ENCODE measurements at regions not wholly inside any gene's neighbourhood (a gene's known extent, or its start where the extent isn't known, plus 50 kb on each side); places are given as distances from the start of the nearest gene placed in this dataset.
"Not testable (repeated sequence)": the region's sequence is repeated elsewhere in the genome, so short reads cannot be mapped to it uniquely, and the experiment has no call there.

DNA sequence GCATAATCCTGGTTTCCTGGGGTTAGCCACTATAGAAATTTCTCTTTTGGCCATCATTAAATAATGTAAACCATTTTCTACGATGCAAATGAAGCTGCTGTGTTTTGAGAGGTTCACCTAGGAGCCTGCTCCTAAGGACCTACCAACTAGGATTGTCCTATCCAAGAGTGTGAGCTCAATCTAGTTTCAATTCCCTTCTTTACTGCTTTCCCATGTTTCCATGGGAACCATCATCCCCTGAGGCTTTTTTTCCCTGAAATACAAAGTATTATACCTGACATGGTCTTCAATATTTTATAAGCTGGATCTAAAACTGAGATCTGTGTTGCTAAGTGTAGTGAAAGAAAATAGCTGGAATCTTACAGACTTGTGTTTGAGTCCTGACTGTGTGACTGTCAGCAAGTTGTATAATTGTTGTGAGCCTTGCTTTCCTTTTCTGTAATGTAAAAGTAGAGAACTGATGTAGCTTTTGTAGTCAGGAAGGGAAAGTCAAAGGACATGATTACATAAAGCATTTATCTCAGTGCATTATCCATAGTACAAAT, 453.2 kb downstream of the PRR16 start:
- DNase-seq (ENCODE audit: low spot score) = no peak

DNA sequence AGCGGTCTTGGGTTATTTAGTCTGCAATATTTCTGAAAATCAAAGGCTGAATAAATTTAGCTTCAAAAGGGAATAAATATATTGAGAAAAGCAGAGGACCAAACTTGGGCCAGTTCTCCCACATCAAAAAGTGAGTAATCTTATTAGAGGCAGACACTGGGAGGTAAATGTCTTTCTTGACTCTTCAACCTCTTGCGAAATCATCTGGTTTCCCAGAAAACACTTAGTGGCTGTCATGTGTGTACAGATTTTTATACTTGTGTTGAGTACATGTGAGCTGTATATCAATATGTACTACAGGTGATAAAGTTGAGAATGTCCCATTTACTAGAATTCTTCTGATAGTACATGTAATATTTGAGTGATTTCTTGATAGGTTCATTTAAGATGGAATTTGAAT, 454.9 kb downstream of the PRR16 start:
- no peak for DNase-seq (ENCODE audit: low spot score)

DNA sequence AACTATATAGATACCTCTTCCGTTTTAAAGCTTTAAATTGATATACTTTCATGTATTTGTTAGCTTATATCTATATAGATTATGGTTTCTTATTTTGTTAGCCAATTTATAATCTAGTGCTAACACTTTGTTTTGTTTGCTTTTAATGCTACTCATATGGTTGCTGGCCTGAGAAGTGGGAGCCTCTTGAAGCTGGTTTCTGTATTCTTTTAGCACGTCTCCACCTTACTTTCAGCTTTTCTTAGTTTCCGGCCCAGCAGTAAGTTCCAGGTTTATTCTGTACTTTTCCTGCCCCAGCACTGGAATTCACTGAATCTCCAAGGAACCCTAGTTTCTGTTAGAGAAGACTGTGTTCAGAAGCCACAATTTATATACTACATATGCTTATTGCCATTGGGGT, 458.9 kb downstream of the PRR16 start:
- DNase-seq (ENCODE audit: low spot score) = no peak

DNA sequence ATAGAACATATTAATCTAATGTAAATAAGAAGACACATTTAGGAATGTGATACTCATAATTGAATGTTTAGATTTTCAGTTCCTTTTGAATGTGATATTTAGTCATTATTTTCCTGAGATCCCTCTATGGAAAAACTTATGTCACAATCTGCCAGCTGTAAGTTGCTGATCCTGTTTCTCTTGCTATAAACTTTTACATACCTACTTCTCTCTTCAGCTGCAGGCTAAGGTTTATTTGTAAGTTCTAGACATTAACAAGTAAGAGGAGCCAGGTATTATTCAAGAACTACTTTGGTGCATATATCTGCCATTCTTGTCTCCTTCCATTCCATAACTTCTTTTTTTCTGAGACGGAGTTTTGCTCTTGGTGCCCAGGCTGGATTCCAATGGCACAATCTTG, 462.4 kb downstream of the PRR16 start:
- DNase-seq (ENCODE audit: low spot score) = no peak

DNA sequence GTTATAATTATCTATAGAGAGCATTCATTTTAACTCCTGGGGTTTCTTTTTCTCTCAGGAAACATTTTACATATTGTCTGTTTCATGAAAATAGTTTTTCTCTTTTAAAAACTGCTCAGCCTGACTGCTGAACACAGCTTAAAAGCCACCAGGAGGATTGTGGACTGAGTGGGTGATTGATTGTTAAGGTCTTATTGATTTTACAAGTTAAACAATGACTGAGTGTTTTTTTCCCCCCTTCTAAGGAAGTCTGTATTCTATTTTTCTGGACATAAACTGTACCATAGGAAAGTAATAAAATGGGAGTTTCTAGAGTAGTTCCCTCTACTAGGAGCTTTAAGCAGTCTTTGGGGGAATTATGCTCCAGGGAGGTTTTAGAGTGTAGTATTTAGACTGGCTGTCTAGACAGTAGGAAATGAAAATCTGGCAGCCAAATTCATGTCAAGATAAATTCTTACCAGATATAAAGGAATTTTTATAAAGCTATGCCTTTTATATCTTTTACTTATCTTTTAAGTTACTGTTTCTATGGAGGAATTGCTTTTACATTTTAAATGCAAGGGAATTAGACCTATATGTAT, 463.9 kb downstream of the PRR16 start:
- DNase-seq (ENCODE audit: low spot score) = no peak

DNA sequence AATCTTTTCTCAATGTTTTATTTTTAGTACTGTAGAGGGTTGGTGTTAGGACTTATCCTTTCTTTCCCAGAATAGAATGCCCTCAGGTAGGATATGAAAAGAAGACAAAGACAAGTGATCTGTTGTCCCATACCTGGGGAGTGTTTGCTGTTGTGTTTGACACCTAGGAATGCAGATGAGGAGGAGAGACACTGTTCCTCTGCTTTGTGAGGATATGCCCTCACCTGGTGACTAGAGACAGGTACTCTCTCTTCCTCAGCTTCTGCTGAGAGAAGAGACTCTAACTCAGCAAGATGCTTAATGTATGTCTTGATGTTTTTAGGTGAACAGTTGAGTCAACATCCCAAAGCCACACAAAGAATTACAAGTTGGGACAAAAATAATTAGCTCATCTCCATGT, 468.4 kb downstream of the PRR16 start:
- DNase-seq (ENCODE audit: low spot score) = no peak

DNA sequence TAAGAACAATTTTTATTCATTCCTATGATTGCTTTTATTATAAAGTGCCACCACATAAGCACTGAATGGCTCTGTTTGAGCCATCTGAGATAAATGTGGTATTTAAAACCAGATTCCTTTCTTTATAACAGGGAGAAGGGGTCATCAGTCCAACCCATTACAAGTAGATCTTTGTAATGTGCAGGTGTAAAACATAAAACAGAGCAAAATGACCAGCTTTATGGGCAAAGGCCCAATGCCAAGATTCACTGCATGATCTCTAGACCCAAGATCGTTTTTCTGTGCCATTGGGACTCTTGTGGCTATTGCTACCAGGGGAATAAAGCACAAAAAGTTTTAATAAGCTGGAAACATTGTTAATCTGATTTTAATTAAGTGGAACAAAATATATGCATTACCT, 469.9 kb downstream of the PRR16 start:
- DNase-seq (ENCODE audit: low spot score) = no peak

DNA sequence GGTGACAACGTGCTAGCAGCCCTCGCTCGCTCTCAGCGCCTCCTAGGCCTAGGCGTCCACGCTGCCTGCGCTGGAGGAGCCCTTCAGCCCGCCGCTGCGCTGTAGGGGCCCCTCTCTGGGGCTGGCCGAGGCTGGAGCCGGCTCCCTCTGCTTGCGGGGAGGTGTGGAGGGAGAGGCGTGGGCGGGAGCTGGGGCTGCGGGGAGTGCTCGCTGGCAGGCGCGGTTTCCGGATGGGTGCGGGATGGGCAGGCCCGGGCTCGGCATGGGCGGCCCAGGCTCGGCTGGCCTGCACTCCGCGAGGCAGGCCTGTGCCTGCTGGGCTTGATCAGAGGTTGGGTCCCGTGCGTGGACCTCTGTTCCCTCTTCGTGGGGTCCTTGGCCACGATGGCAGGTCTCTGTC, 472.6 kb downstream of the PRR16 start:
- no peak for DNase-seq (ENCODE audit: low spot score)

DNA sequence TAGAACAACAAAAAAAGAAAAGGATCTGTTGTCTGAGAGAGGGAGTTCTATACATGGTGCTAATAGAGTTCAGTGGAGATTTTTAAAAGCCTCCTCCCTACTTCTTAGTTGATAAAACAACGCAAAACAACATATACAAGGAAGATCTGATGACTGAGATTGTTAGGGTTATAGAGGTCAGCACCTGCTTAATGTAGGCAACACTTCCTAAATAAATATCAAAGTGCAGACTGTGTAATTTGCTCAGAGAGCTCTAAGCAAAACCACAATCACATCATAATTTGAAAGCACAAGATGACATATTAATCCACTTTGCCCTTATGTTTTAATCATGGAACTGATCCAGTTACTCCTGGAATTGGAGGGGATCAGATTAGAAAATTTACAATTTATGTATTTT, 474.5 kb downstream of the PRR16 start:
- DNase-seq (ENCODE audit: low spot score) = peak; percentile 32

DNA sequence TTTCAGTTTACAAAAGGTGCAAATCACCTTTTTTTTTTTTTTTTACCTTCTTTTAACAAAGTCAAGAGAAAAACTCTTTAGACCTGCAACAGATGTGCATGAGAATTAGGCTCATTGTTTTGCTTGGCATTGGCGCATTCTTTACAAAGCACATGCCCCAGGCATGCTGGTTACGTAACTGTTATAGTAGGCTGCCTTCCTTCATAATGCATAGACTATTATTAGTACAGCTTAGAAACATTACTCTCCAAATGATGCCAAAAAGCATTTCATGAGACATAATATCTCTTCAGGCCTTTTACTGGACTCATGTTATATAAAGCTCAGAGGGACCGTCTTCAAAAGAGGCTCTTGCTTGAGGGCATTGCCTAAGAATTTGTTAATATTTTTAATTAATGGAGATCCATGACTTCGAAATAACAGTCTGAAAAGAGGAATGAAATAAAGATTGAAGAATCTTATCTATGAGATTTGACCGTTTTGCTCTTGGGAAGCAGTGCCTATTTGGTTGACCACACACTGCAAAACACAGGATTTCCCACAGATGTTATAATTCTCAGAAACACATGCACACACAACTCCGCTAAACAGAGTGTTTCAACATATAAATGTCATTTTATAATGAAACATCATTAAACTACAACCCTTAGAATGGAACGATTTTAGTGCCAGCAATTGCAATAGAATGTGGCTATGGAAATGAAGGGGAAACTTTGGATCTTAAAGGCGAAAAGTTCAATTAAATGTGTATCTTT, 478.7 kb downstream of the PRR16 start:
- DNase-seq (ENCODE audit: low spot score) = no peak

DNA sequence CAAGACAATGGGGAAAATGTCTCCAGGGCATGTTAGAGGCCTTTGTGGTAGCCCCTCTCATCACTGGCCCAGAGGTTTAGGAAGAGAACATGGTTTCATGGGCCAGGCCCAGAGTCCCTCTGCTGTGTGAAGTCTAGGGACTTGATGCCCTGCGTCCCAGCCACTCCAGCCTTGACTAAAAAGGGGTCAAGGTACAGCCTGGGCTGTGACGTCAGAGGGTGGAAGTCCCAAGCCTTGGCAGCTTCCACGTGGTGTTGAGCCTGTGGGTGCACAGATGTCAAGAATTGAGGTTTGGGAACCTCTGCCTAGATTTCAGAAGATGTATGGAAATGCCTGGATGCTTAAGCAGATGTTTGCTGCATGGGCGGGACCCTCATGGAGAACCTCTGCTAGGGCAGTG, 485.5 kb downstream of the PRR16 start:
- DNase-seq (ENCODE audit: low spot score) = not testable (repeated sequence)

DNA sequence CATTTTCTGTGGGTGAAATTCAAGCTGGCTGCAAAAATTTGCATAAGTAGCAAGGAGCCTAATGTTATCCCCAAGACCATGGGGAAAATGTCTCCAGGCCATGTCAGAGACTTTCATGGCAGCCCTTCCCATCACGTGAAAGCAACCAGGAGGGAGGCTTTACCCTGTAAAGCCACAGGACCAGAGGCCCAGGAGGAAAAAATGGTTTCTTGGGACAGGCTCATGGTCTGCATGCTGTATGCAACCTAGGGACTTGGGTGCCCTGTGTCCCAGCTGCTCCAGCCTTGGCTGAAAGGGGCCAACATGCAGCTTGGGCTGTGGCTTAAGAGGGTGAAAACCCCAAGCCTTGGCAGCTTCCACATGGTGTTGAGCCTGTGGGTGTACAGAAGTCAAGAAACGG, 489.3 kb downstream of the PRR16 start:
- not testable (repeated sequence) for DNase-seq (ENCODE audit: low spot score)

DNA sequence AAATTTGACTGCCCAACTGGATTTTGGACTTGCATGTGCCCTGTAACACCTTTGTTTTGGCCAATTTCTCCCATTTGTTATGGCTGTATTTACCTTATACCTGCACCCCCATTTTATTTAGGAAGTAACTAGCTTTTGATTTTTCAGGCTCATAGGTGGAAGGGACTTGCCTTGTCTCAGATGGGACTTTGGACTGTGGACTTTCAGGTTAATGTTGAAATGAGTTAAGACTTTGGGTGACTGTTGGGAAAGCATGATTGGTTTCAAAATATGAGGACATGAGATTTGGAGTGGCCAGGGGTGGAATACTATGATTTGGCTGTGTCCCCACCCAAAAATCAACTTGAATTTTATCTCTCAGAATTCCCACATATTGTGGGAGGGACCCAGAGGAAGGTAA, 490.2 kb downstream of the PRR16 start:
- no peak for DNase-seq (ENCODE audit: low spot score)

DNA sequence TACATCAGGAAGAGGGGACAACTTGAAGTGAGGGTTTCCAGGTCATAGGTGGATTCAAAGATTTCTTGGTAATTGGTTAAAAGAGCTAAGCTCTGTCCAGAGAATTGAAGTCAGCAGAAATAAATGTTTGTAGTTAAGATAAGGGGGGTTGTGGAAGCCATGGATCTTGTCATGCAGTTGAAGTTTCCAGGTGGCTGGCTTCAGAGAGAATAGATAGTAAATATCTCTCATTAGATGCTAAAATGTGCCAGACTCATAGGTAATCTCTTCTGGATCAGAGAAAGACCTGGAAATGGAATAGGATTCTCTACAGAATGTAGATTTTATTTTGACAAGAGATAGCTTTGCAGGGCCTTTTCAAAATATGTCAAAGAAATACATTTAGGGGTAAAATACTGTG, 491.7 kb downstream of the PRR16 start:
- DNase-seq (ENCODE audit: low spot score) = peak; percentile 88

DNA sequence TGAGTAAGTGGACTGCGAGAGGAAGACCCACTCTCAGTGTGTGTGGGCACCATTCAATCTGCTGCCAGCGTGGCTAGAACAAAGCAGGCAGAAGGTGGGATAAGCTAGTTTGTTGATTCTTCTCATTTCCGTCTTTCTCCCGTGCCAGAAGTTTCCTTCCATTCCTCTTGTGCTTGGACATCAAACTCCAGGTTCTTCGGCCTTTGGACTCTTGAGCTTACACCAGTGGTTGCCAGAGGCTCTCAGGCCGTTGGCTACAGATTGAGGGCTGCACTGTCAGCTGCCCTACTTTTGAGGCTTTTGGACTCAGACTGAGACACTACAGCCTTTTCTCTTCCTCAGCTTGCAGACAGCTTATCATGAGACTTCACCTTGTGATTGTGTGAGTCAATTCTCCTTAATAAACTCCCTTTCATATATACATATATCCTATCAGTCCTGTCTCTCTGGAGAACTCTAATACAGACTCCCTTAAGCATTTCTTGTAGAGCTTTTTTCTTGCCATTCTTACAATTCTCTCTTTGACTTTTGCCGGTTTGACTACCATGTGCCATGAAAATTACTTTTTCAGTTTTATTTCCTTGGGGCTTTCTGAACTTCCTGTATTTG, 494.9 kb downstream of the PRR16 start:
- no peak for DNase-seq (ENCODE audit: low spot score)

DNA sequence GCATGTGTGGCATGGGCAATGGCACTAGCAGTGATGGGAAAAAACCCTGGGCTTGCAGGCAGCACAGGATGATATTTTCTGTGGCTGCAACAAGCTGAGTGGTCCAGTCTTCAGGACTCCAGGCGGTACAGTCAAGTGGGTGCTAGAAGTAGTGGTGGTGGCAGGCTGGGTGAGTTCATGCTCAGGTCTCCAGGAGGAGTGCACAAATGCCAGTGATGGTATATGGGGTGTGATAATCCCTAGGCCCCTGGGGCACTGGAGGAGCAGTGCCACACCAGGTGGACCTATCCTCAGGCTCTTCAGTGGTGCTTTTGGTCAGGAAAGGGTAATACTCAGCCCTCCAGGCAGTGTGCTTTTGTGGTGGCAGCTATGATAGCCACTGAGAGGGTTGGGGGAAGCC, 496.4 kb downstream of the PRR16 start:
- no peak for DNase-seq (ENCODE audit: low spot score)

DNA sequence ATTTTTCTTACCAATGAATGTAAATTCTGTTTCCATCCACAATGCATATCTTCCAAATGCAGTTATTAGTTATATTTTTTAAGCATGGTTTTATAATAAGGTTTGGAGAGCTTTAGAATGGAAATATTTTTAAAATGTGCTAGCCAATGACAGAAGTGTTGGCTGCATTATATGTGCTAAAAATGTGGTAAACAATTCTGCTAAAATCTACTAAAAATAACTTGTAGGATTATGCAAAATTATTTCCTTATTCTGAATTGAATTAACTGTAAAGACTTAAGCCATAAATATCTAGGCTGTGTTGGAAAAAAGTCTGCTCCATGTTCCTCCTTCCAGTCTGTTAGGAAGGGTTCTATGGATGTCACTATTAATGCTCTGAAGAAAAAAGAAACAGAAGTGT, 503.3 kb downstream of the PRR16 start:
- DNase-seq (ENCODE audit: low spot score) = no peak

DNA sequence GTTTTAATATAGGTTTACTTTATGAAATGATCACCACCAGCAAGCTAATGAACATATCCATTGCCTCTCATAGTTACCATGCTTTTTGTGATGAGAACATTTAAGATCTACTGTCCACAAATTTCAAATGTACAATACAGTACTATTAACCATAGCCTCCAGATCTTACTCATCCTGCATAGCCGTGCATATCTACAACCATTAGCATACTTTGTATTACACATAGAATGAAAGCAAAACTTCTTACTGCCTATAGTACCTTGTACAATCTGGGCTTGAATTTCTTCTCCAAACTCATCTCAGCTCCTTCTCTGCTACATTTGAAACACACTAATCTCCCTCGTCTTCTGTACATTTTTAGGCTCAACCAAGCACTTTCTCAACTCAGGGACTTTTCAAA, 510.6 kb downstream of the PRR16 start:
- DNase-seq (ENCODE audit: low spot score) = no peak

DNA sequence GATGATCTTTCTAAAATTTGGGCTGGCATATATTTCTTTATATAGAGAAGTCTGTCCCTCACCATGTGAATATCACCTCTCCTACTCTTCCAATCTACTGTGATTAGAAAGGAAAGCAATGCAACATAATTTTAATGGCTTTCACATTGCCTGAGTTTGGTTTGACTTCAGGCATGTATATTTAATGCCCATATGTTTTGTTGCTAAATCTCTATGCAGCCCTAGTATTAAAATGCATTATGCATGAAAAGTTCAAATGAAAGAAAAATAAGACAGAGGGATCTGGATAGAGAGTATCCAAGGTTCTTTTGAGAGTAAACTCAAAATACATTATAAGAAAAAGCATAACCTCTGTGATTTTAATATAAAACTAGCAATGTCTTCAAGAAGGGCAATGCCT, 518.3 kb downstream of the PRR16 start:
- no peak for DNase-seq (ENCODE audit: low spot score)

DNA sequence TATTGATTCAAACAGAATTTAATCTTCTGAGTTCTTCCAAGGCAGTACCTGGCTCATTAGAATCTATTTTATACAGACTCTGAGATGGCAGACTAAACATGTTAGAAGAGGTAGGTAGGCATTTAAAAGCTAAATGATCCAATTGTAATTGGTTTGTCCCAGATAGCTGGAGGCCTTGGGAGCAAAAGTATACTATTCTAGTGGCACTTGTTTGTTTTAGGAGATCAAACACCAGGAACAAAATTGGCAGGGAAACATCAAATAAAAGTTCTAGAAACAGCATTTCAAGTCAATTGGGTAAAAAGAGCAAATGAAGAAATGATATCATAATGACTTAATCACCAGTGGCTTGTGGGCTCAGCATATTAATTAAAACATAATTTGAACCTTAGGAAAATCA, 521.4 kb downstream of the PRR16 start:
- no peak for DNase-seq (ENCODE audit: low spot score)

DNA sequence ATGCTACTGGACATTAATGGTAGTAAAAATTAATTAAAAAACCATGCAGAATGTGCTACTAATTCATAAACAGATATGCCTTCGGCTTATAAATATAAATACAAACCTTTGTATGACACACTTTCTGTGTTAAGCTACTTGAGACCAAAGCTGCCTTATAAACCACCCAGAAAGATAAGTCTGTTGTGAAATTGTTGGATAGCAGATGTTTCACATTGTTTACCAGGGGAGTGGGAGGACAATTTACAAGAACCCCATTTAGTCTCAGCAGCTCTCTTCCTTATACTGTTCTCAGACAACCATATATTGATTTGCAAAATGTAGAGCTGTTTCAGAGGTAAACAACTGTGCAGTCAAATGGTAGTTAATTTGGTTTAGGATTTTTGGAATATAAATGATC, 524.4 kb downstream of the PRR16 start:
- DNase-seq (ENCODE audit: low spot score) = no peak

DNA sequence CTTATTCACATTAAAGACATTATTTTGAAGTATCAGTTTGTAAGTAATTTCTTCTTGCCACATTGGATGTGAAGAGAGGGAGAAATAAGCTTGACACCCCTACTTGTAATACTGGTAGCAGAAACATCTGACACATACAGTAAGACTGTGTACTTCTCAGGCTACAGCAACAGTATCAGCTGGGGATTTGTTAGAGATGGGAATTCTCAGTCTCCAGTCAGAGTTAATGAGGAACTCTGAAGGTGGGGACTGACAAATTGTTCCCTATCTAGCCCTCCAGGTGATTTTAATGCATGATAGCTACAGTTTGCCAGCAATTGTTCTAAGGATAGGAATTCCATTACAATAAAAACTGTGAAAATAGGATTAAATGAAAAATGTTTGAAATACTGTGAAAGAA, 524.8 kb downstream of the PRR16 start:
- no peak for DNase-seq (ENCODE audit: low spot score)

DNA sequence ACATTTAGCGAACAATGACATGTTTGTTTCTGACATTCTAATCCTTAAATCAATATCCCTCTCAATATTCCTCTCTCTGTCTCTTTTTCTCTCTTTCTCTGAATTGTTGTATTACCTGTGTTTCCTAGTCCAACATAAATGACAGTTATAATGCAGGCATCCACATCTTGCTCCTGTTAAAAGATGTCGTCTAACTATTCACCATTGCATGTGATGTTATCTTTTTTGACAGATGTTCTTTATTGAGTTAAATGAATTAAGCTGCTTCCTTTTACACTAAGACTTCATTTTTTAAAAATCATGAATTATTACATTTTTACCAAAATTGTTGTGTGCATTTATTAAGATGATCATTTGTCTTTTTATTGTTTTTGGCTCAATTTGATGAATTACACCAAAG, 527.5 kb downstream of the PRR16 start:
- peak; percentile 49 for DNase-seq (ENCODE audit: low spot score)

Data from SK-N-DZ (cell line).